SU-DHL-6 (cell line): ENCODE measurements at regions not wholly inside any gene's neighbourhood (a gene's known extent, or its start where the extent isn't known, plus 50 kb on each side); places are given as distances from the start of the nearest gene placed in this dataset.

Source experiments
- EZH2phosphoT487 ChIP-seq: fragments of 200-600 bp; sonication (generic), shearing (Covaris generic); conservative IDR thresholded peaks from 2 replicates; pipeline ENCODE4 v1.6.1; 2018; ENCODE audit warnings: mild to moderate bottlenecking, antibody characterized with exemption, low read length, moderate library complexity, mixed read lengths
- TF ChIP-seq, protein P1 (sequence below): fragments of 200-600 bp; sonication (generic); IDR thresholded peaks from one replicate; pipeline ENCODE4 v1.5.1; 2017; ENCODE audit warnings: antibody characterized with exemption, mild to moderate bottlenecking, low read length, moderate library complexity; ENCODE audit not compliant: insufficient read depth, poor library complexity, severe bottlenecking

DNA sequence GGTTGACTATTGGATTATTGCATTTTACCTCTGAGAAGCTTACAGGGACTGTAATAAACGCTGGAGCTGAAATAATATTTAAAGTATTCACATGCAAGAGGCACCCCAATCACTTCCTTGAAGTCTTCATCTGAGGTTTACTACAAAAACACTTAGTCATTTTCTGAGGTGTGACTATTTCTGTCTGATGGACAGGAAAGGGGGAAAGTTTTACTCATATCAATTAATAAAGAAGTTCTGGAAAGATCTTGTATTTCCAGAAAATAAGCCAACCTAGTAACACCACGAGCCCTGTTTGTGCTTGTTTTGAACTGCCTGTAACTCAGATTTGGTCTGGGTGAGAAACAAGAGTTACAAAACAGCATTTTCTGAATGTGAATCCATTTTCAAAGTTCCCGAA is 63.9 kb upstream of the PRKCQ start:
- TF ChIP-seq, protein P1, sequence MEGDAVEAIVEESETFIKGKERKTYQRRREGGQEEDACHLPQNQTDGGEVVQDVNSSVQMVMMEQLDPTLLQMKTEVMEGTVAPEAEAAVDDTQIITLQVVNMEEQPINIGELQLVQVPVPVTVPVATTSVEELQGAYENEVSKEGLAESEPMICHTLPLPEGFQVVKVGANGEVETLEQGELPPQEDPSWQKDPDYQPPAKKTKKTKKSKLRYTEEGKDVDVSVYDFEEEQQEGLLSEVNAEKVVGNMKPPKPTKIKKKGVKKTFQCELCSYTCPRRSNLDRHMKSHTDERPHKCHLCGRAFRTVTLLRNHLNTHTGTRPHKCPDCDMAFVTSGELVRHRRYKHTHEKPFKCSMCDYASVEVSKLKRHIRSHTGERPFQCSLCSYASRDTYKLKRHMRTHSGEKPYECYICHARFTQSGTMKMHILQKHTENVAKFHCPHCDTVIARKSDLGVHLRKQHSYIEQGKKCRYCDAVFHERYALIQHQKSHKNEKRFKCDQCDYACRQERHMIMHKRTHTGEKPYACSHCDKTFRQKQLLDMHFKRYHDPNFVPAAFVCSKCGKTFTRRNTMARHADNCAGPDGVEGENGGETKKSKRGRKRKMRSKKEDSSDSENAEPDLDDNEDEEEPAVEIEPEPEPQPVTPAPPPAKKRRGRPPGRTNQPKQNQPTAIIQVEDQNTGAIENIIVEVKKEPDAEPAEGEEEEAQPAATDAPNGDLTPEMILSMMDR, result no peak
- no peak for TF ChIP-seq EZH2phosphoT487
